GM10266 (cell line): ENCODE measurements at regions not wholly inside any gene's neighbourhood (a gene's known extent, or its start where the extent isn't known, plus 50 kb on each side); places are given as distances from the start of the nearest gene placed in this dataset.

Source experiments
- DNase-seq: peaks from one replicate; pipeline ENCODE4 v3.0.0; 2012; ENCODE audit errors: extremely low spot score
- CTCF ChIP-seq: IDR thresholded peaks from 2 replicates; pipeline ENCODE4 v1.5.1; 2012; ENCODE audit warnings: mild to moderate bottlenecking, low read depth; ENCODE audit not compliant: control insufficient read depth, insufficient read depth; ENCODE audit errors: missing control alignments

DNA sequence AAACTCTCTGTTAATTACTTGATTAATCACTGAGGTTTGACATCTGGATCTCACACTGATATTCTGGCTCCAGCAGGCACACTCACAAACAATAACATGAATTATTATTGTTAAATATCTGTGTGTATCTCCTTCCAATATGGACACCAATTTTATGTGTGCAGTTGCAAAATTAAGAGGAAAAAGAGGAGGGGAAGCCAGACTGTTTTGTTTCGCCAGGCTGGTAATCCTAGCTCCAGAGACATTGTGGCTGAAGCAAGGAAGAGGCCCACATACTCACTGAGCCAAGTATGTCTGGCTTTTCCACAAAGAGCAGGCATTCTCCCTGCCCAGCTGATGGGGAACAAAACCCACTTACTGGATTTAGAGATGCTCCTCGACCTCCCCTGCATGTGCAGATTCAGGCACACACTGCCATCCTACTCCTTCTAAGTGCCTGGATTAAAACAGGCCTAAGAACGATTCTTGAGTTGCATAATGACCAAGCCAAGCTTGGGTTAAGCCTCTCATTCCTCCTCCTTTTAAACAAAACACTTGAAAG is 181.9 kb downstream of the ESM1 start:
- no peak for DNase-seq
- no peak for TF ChIP-seq CTCF

DNA sequence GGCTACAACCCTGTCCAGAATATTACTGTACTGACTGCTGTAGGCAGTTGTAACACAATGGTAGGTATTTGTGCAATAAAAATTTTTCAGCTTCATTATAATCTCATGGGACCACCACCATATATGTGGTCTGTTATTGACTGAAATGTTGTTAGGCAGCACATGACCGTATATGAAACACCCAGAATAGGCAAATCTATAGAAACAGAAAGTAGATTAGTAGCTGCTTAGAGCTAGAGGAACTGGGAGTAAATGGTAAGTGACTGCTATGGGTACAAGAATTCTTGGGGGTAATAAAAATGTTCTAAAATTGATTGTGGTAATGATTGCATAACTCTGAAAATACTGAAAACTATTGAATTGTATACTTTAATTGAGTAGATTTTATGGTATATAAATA is 185.7 kb downstream of the ESM1 start:
- DNase-seq = no peak
- TF ChIP-seq CTCF = no peak

DNA sequence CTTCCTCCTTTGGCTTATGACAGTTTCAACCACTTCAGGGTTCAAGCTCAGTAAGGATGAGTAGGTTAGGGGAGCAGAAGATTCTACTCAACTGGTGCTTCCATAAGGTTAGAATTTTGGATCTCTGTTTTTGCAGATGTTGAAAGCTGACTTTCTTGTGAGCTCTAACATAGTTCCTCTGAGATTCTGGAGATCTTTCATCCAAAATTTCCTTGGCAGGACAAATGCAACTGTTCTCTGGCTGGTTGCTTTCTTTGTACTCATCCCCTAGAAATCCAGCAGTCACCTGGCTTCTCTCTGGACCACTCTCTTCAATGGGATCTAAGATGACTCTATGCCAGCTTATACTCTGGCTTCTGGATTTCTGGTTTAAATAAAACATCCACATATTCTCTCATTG is 189.6 kb downstream of the ESM1 start:
- no peak for TF ChIP-seq CTCF
- no peak for DNase-seq

GRCh38 chr5:54795284-54795683 is 190.1 kb downstream of the ESM1 start:
- no peak for DNase-seq
- no peak for TF ChIP-seq CTCF

GRCh38 chr5:54794135-54794975 is 191.0 kb downstream of the ESM1 start:
- no peak for TF ChIP-seq CTCF
- no peak for DNase-seq

- no peak for TF ChIP-seq CTCF
- DNase-seq = no peak
Observed at GRCh38 chr5:54793468-54794134, 191.8 kb downstream of the ESM1 start.
